Liver (tissue), 8 donors: ENCODE measurements at regions not wholly inside any gene's neighbourhood (a gene's known extent, or its start where the extent isn't known, plus 50 kb on each side); places are given as distances from the start of the nearest gene placed in this dataset.

Experiments
- DNase-seq: peaks from one replicate; pipeline ENCODE4 v3.0.0-alpha.2; 2017; ENCODE audit warnings: low spot score
- H3K27ac ChIP-seq, 2 donors: one replicate each; pipeline ENCODE4 v1.7.0; 2013; ENCODE audit warnings: inconsistent platforms in 2 of 2, low read length in 2 of 2, control low read depth in 1 of 2, low read depth in 1 of 2, mild to moderate bottlenecking in 1 of 2
- H3K27me3 ChIP-seq, 4 donors: one replicate each; pipeline versions ENCODE4 v1.6.1 to v1.7.0; 2013; ENCODE audit warnings: low read length in 3 of 4, inconsistent platforms in 1 of 4, mild to moderate bottlenecking in 1 of 4, moderate library complexity in 1 of 4; ENCODE audit not compliant: control insufficient read depth in 4 of 4, insufficient read depth in 4 of 4
- H3K36me3 ChIP-seq, 4 donors: one replicate each; pipeline versions ENCODE4 v1.6.1 to v1.7.0; 2013; ENCODE audit warnings: low read length in 3 of 4, mild to moderate bottlenecking in 3 of 4, low read depth in 1 of 4, moderate library complexity in 1 of 4; ENCODE audit not compliant: control insufficient read depth in 4 of 4, insufficient read depth in 3 of 4
- H3K4me1 ChIP-seq, 4 donors: one replicate each; pipeline versions ENCODE4 v1.6.1 to v1.7.0; 2013; ENCODE audit warnings: low read length in 3 of 4, mild to moderate bottlenecking in 3 of 4, moderate library complexity in 1 of 4; ENCODE audit not compliant: control insufficient read depth in 4 of 4, insufficient read depth in 4 of 4
- H3K4me3 ChIP-seq, 3 donors: one replicate each; pipeline versions ENCODE4 v1.6.1 to v1.7.0; 2013; ENCODE audit warnings: low read length in 3 of 3, control low read depth in 1 of 3, low read depth in 1 of 3, mild to moderate bottlenecking in 1 of 3
- H3K9ac ChIP-seq, 2 donors: one replicate each; pipeline ENCODE4 v1.7.0; 2013; ENCODE audit warnings: low read length in 2 of 2, mild to moderate bottlenecking in 2 of 2, moderate library complexity in 2 of 2, control low read depth in 1 of 2, low read depth in 1 of 2
- H3K9me3 ChIP-seq, 4 donors: one replicate each; pipeline versions ENCODE4 v1.6.1 to v1.7.0; 2013; ENCODE audit warnings: low read length in 3 of 4; ENCODE audit not compliant: control insufficient read depth in 4 of 4
- ATF3 ChIP-seq: IDR thresholded peaks from 2 replicates; pipeline ENCODE4 v1.6.1; 2016; ENCODE audit warnings: antibody characterized with exemption
- CTCF ChIP-seq: fragments of 150-350 bp; IDR thresholded peaks from 2 replicates; pipeline ENCODE4 v1.5.1; 2017; ENCODE audit warnings: improper control_type of control experiment, low read depth, low read length; ENCODE audit not compliant: missing input control
- EGR1 ChIP-seq, 2 donors: IDR thresholded peaks; 2 replicates each; pipeline ENCODE4 v1.6.1; 2016 to 2018; ENCODE audit warnings: antibody characterized with exemption in 2 of 2, low read depth in 2 of 2
- FOXA1 ChIP-seq: IDR thresholded peaks from 2 replicates; pipeline ENCODE4 v1.6.1; 2016; ENCODE audit warnings: antibody characterized with exemption
- FOXA2 ChIP-seq: IDR thresholded peaks from 2 replicates; pipeline ENCODE4 v1.6.1; 2016; ENCODE audit warnings: antibody characterized with exemption
- HNF4A ChIP-seq, 2 donors: conservative IDR thresholded peaks; 2 replicates each; pipeline ENCODE4 v1.6.1; 2016; ENCODE audit warnings: antibody characterized with exemption in 2 of 2, mild to moderate bottlenecking in 2 of 2
- HNF4G ChIP-seq: IDR thresholded peaks from 2 replicates; pipeline ENCODE4 v1.6.1; 2016; ENCODE audit warnings: antibody characterized with exemption
- JUND ChIP-seq, 2 donors: IDR thresholded peaks; 2 replicates each; pipeline ENCODE4 v1.6.1; 2016; ENCODE audit warnings: antibody characterized with exemption in 2 of 2
- NR2F2 ChIP-seq: IDR thresholded peaks from 2 replicates; pipeline ENCODE4 v1.6.1; 2016; ENCODE audit warnings: antibody characterized with exemption
- RAD21 ChIP-seq, 2 donors: IDR thresholded peaks; 2 replicates each; pipeline ENCODE4 v1.6.1; 2016; ENCODE audit warnings: antibody characterized with exemption in 2 of 2, mild to moderate bottlenecking in 2 of 2
- REST ChIP-seq: IDR thresholded peaks from 2 replicates; pipeline ENCODE4 v1.6.1; 2016; ENCODE audit warnings: antibody characterized with exemption, mild to moderate bottlenecking
- RXRA ChIP-seq, 2 donors: IDR thresholded peaks; 2 replicates each; pipeline ENCODE4 v1.6.1; 2017 to 2018; ENCODE audit warnings: antibody characterized with exemption in 2 of 2, mild to moderate bottlenecking in 1 of 2
- TAF1 ChIP-seq: conservative IDR thresholded peaks from 2 replicates; pipeline ENCODE4 v1.6.1; 2016; ENCODE audit warnings: antibody characterized with exemption, mild to moderate bottlenecking
- ZBTB33 ChIP-seq: IDR thresholded peaks from 2 replicates; pipeline ENCODE4 v1.6.1; 2016; ENCODE audit warnings: antibody characterized with exemption
- WGBS: extraction: QIAGEN DNeasy Blood & Tissue Kit; methylation state at CpG from one replicate; pipeline ENCODE4 v1.1.7; 2013; 5-methylcytosine and 5-hydroxymethylcytosine counted together
- donor health status: healthy.
- donor health status: healthy.
- donor health status: healthy.
- donor health status: healthy.
- donor health status: healthy.

- TF ChIP-seq CTCF: no peak
- TF ChIP-seq ATF3: no peak
Measured at GRCh38 chr20:48564982-48565539, 262.7 kb downstream of the PREX1 start (continued).

- no peak for TF ChIP-seq JUND (IDR thresholded peaks at IDR 0.05)
- TF ChIP-seq RAD21 (IDR thresholded peaks at IDR 0.05): no peak
- no peak for TF ChIP-seq TAF1
- no peak for TF ChIP-seq REST
- no peak for TF ChIP-seq CTCF
- TF ChIP-seq ATF3: no peak
- no peak for TF ChIP-seq HNF4G
- TF ChIP-seq FOXA1: no peak
- peaks cover 0 to 5% (median 2%) of the 10 kb centered on the region in 4 donors for H3K27me3 ChIP-seq
- no peaks in the 10 kb centered on the region for H3K4me1 ChIP-seq
- H3K27ac ChIP-seq: no peak overlapping the region
- DNase-seq: no peak
- H3K4me3 ChIP-seq: no peak overlapping the region
- no peak overlapping the region for H3K9ac ChIP-seq
- H3K9me3 ChIP-seq: no peaks in the 10 kb centered on the region
- H3K36me3 ChIP-seq: no peaks in the 10 kb centered on the region
- WGBS: 92% methylated on average over 21 of the region's 21 CpGs
Measured at GRCh38 chr20:48563191-48563870, 264.5 kb downstream of the PREX1 start.

- 75% methylated on average over 5 of the region's 5 CpGs for WGBS
- Histone ChIP-seq H3K36me3 (no peaks in the 10 kb centered on the region), H3K4me3 (no peak overlapping the region), H3K27me3 (peaks cover 0 to 4% (median 0%) of the 10 kb centered on the region in 4 donors), H3K9me3 (no peaks in the 10 kb centered on the region), H3K27ac (no peak overlapping the region), H3K4me1 (no peaks in the 10 kb centered on the region), H3K9ac (no peak overlapping the region)
- DNase-seq: no peak
- TF ChIP-seq CTCF (no peak), FOXA2 (no peak), RXRA (IDR thresholded peaks at IDR 0.05) (no peak), HNF4A (conservative IDR thresholded peaks at IDR 0.05) (no peak), RAD21 (IDR thresholded peaks at IDR 0.05) (no peak), EGR1 (IDR thresholded peaks at IDR 0.05; ENCODE audit: low read depth in 2 of 2) (no peak), NR2F2 (no peak), ZBTB33 (no peak), ATF3 (no peak), FOXA1 (no peak)
Measured at GRCh38 chr20:48562586-48563116, 265.1 kb downstream of the PREX1 start.
